ENCODE measurements at regions not wholly inside any gene's neighbourhood (a gene's known extent, or its start where the extent isn't known, plus 50 kb on each side); places are given as distances from the start of the nearest gene placed in this dataset.
A peak's percentile ranks its signal among the peaks of the same experiment; 100 is the strongest.
"Not testable (repeated sequence)": the region's sequence is repeated elsewhere in the genome, so short reads cannot be mapped to it uniquely, and the experiment has no call there.

GRCh38 chrX:65610481-65610880, 57.0 kb upstream of the MSN start:
- no peak for DNase-seq

GRCh38 chrX:65610040-65610439, 57.4 kb upstream of the MSN start:
- peak in 1 of 2 donors; percentile 70 for DNase-seq

- no peak for DNase-seq
Observed at GRCh38 chrX:65609237-65609636, 58.2 kb upstream of the MSN start.

- no peak for DNase-seq
Observed at GRCh38 chrX:65608026-65608425, 59.4 kb upstream of the MSN start.

GRCh38 chrX:65607070-65607742, 60.2 kb upstream of the MSN start:
- peak in 1 of 2 donors; percentile 15 for DNase-seq

- DNase-seq: no peak
Observed at GRCh38 chrX:65602221-65602560, 65.3 kb upstream of the MSN start.

- peak; percentile 11 to 80 for DNase-seq
Observed at GRCh38 chrX:65601530-65602220, 65.8 kb upstream of the MSN start.

- DNase-seq: no peak
Observed at GRCh38 chrX:65601126-65601525, 66.3 kb upstream of the MSN start.

- no peak for DNase-seq
Observed at GRCh38 chrX:65600106-65600505, 65.5 kb upstream of the LAS1L start.

GRCh38 chrX:65598559-65599147, 64.1 kb upstream of the LAS1L start:
- DNase-seq: peak in 1 of 2 donors; percentile 5

GRCh38 chrX:65596270-65597034, 61.9 kb upstream of the LAS1L start:
- peak in 1 of 2 donors; percentile 74 for DNase-seq

- peak; percentile 50 to 86 for DNase-seq
Observed at GRCh38 chrX:65595460-65595876, 60.9 kb upstream of the LAS1L start.

GRCh38 chrX:65591206-65591605, 56.6 kb upstream of the LAS1L start:
- DNase-seq: no peak

GRCh38 chrX:65589304-65589703, 54.7 kb upstream of the LAS1L start:
- DNase-seq: no peak

GRCh38 chrX:65588795-65589194, 54.2 kb upstream of the LAS1L start:
- no peak for DNase-seq

- peak; percentile 3 to 53 for DNase-seq
Observed at GRCh38 chrX:65587616-65588526, 53.3 kb upstream of the LAS1L start.

GRCh38 chrX:65586491-65586890, 51.9 kb upstream of the LAS1L start:
- no peak for DNase-seq

GRCh38 chrX:65585226-65585625, 50.6 kb upstream of the LAS1L start:
- DNase-seq: not testable (repeated sequence)
